HEK293T (cell line): ENCODE measurements at regions not wholly inside any gene's neighbourhood (a gene's known extent, or its start where the extent isn't known, plus 50 kb on each side); places are given as distances from the start of the nearest gene placed in this dataset.

Experiments
- BHLHE40 ChIP-seq: fragments of 450-650 bp; IDR thresholded peaks from 2 replicates; pipeline ENCODE4 v1.6.1; 2016; ENCODE audit warnings: mild to moderate bottlenecking, moderate library complexity, borderline replicate concordance
- ELF4 ChIP-seq: fragments of 450-650 bp; IDR thresholded peaks from 2 replicates; pipeline ENCODE4 v1.6.1; 2017; ENCODE audit warnings: antibody characterized with exemption
- FOXK2 ChIP-seq: fragments of 450-650 bp; IDR thresholded peaks from 2 replicates; pipeline ENCODE4 v1.6.1; 2016; ENCODE audit warnings: mild to moderate bottlenecking
- HDGF ChIP-seq: fragments of 450-650 bp; IDR thresholded peaks from 2 replicates; pipeline ENCODE4 v1.6.1; 2017; ENCODE audit warnings: antibody characterized with exemption, borderline replicate concordance
- SUZ12 ChIP-seq: fragments of 450-650 bp; IDR thresholded peaks from 2 replicates; pipeline ENCODE4 v1.6.1; 2016; ENCODE audit warnings: mild to moderate bottlenecking
- TARDBP ChIP-seq: fragments of 450-650 bp; IDR thresholded peaks from 2 replicates; pipeline ENCODE4 v1.6.1; 2016

DNA sequence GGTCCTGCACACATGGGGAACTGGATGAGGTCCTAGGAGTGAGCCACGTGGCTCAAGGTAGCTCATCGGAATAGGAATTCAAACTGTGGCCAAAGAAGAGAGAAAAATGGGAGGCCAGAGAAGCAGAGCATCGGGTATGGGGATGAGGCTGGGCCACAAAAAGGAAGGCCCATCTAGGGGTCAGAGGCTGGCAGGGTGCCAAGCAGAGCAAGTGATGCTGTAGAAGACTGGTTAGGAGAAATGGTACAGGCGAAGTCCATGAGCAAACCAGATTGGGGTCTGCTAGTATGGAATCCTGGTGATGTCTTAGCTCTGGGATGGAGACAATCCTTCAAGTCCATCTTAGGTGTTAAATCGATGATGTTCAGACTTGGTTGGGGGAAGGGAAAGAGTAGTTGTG is 68.0 kb downstream of the TEX35 start:
- TF ChIP-seq HDGF: no peak
- no peak for TF ChIP-seq SUZ12
- TF ChIP-seq ELF4: no peak
- no peak for TF ChIP-seq FOXK2
- TF ChIP-seq BHLHE40: no peak
- no peak for TF ChIP-seq TARDBP
